OCI-LY7 (cell line): ENCODE measurements at regions not wholly inside any gene's neighbourhood (a gene's known extent, or its start where the extent isn't known, plus 50 kb on each side); places are given as distances from the start of the nearest gene placed in this dataset.

Source experiments
- EZH2phosphoT487 ChIP-seq: fragments of 200-600 bp; sonication (generic); IDR thresholded peaks from 2 replicates; pipeline ENCODE4 v1.6.1; 2018; ENCODE audit warnings: low read depth, borderline replicate concordance, mild to moderate bottlenecking, mixed run types, antibody characterized with exemption, low read length, moderate library complexity, mixed read lengths
- TF ChIP-seq, protein P1 (sequence below): fragments of 200-600 bp; sonication (generic); conservative IDR thresholded peaks from 2 replicates; pipeline ENCODE4 v1.5.1; 2014; ENCODE audit warnings: mild to moderate bottlenecking, antibody characterized with exemption, low read length, moderate library complexity, mixed read lengths

- TF ChIP-seq, protein P1, sequence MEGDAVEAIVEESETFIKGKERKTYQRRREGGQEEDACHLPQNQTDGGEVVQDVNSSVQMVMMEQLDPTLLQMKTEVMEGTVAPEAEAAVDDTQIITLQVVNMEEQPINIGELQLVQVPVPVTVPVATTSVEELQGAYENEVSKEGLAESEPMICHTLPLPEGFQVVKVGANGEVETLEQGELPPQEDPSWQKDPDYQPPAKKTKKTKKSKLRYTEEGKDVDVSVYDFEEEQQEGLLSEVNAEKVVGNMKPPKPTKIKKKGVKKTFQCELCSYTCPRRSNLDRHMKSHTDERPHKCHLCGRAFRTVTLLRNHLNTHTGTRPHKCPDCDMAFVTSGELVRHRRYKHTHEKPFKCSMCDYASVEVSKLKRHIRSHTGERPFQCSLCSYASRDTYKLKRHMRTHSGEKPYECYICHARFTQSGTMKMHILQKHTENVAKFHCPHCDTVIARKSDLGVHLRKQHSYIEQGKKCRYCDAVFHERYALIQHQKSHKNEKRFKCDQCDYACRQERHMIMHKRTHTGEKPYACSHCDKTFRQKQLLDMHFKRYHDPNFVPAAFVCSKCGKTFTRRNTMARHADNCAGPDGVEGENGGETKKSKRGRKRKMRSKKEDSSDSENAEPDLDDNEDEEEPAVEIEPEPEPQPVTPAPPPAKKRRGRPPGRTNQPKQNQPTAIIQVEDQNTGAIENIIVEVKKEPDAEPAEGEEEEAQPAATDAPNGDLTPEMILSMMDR = no peak
- no peak for TF ChIP-seq EZH2phosphoT487
These were observed 264.2 kb downstream of the DEPDC1B start for GRCh38 chr5:60435808-60436207.
